ENCODE measurements at regions not wholly inside any gene's neighbourhood (a gene's known extent, or its start where the extent isn't known, plus 50 kb on each side); places are given as distances from the start of the nearest gene placed in this dataset.

DNA sequence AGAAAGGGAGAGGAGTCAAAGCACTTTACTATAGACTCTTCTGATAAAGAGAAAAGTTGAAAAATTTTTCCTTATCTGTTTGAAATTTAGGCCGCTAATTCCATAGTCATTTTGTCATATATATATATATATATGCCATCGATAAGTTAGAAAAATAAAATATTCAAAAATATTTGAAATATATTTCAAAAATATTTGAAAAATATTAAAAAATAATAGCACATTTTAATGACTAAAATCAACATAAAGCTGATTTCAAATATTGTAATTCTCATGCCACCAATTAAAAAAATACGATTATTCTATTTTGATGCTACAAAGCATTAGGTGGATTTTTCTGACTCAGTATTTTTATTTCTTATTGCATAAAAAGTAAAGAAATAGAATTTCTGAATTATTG lies 87.1 kb downstream of the KIF2B start:
- no peaks in the 10 kb centered on the region for H3K4me1 ChIP-seq (ENCODE audit: insufficient read depth, low read length, poor library complexity, severe bottlenecking)
- no peaks in the 10 kb centered on the region for H4K20me1 ChIP-seq (ENCODE audit: insufficient read depth, low read length)
- ChIA-PET POLR2A (no interaction called here), CTCF (ENCODE audit: unreplicated experiment) (no interaction called here)
- no peaks in the 10 kb centered on the region for H3K9me3 ChIP-seq (ENCODE audit: low read length)
- no peaks in the 10 kb centered on the region for H3K36me3 ChIP-seq (ENCODE audit: insufficient read depth, low read length)
- no peak for TF ChIP-seq EZH2phosphoT487 (IDR thresholded peaks at IDR 0.05; ENCODE audit: borderline replicate concordance, low read depth, low read length)
- no peak for TF ChIP-seq CTCF (conservative IDR thresholded peaks at IDR 0.05; ENCODE audit: low read length)
- no peaks in the 10 kb centered on the region for H3K9me2 ChIP-seq (ENCODE audit: insufficient read depth, low read length)
- no peak overlapping the region for H3K4me2 ChIP-seq (ENCODE audit: low read length)
- no peaks in the 10 kb centered on the region for H3K79me2 ChIP-seq (ENCODE audit: insufficient read depth, low read depth, low read length)
- no peak overlapping the region for H2AFZ ChIP-seq (ENCODE audit: low read length)
- intact Hi-C loops (cut with micrococcal nuclease; ENCODE audit: unreplicated experiment) = no loop called here
- no peak overlapping the region for H3K4me3 ChIP-seq (ENCODE audit: low read depth, low read length, poor library complexity, severe bottlenecking)
- no peak for DNase-seq (ENCODE audit: low spot score)
- H3K27ac ChIP-seq (ENCODE audit: low read depth, low read length, poor library complexity, severe bottlenecking) = no peak overlapping the region
- BruUV-seq (replicated peaks) = no TSS peak

- no peaks in the 10 kb centered on the region for H4K20me1 ChIP-seq (ENCODE audit: insufficient read depth, low read length)
- BruUV-seq (replicated peaks) = no TSS peak
- DNase-seq (ENCODE audit: low spot score) = no peak
- CTCF ChIA-PET (ENCODE audit: unreplicated experiment) = no interaction called here
- H3K4me1 ChIP-seq (ENCODE audit: insufficient read depth, low read length, poor library complexity, severe bottlenecking) = no peaks in the 10 kb centered on the region
- H3K4me3 ChIP-seq (ENCODE audit: low read depth, low read length, poor library complexity, severe bottlenecking) = no peak overlapping the region
- no peak overlapping the region for H2AFZ ChIP-seq (ENCODE audit: low read length)
- POLR2A ChIA-PET = no interaction called here
- H3K4me2 ChIP-seq (ENCODE audit: low read length) = no peak overlapping the region
- H3K27ac ChIP-seq (ENCODE audit: low read depth, low read length, poor library complexity, severe bottlenecking) = no peak overlapping the region
- TF ChIP-seq CTCF (conservative IDR thresholded peaks at IDR 0.05; ENCODE audit: low read length) (no peak), EZH2phosphoT487 (IDR thresholded peaks at IDR 0.05; ENCODE audit: borderline replicate concordance, low read depth, low read length) (no peak)
- H3K36me3 ChIP-seq (ENCODE audit: insufficient read depth, low read length) = no peaks in the 10 kb centered on the region
- H3K79me2 ChIP-seq (ENCODE audit: insufficient read depth, low read depth, low read length) = no peaks in the 10 kb centered on the region
- no peaks in the 10 kb centered on the region for H3K9me3 ChIP-seq (ENCODE audit: low read length)
- H3K9me2 ChIP-seq (ENCODE audit: insufficient read depth, low read length) = no peaks in the 10 kb centered on the region
- intact Hi-C loops (cut with micrococcal nuclease; ENCODE audit: unreplicated experiment) = no loop called here
Observed at GRCh38 chr17:53912117-53912516, 89.4 kb downstream of the KIF2B start.

- DNase-seq (ENCODE audit: low spot score) = no peak
- H4K20me1 ChIP-seq (ENCODE audit: insufficient read depth, low read length) = no peaks in the 10 kb centered on the region
- intact Hi-C loops (cut with micrococcal nuclease; ENCODE audit: unreplicated experiment) = no loop called here
- no peak overlapping the region for H3K4me2 ChIP-seq (ENCODE audit: low read length)
- no peaks in the 10 kb centered on the region for H3K9me2 ChIP-seq (ENCODE audit: insufficient read depth, low read length)
- no peak overlapping the region for H2AFZ ChIP-seq (ENCODE audit: low read length)
- POLR2A ChIA-PET = interaction anchor here (0.6 kb wide), 1 partner anchor 290 kb away, joined by 3 read pairs; no protein-coding TSS in a partner anchor
- CTCF ChIA-PET (ENCODE audit: unreplicated experiment) = no interaction called here
- TF ChIP-seq CTCF (conservative IDR thresholded peaks at IDR 0.05; ENCODE audit: low read length) = no peak
- no peak for TF ChIP-seq EZH2phosphoT487 (IDR thresholded peaks at IDR 0.05; ENCODE audit: borderline replicate concordance, low read depth, low read length)
- no peaks in the 10 kb centered on the region for H3K36me3 ChIP-seq (ENCODE audit: insufficient read depth, low read length)
- BruUV-seq (replicated peaks) = no TSS peak
- H3K4me3 ChIP-seq (ENCODE audit: low read depth, low read length, poor library complexity, severe bottlenecking) = no peak overlapping the region
- H3K4me1 ChIP-seq (ENCODE audit: insufficient read depth, low read length, poor library complexity, severe bottlenecking) = no peaks in the 10 kb centered on the region
- H3K27ac ChIP-seq (ENCODE audit: low read depth, low read length, poor library complexity, severe bottlenecking) = no peak overlapping the region
- H3K79me2 ChIP-seq (ENCODE audit: insufficient read depth, low read depth, low read length) = no peaks in the 10 kb centered on the region
- H3K9me3 ChIP-seq (ENCODE audit: low read length) = no peaks in the 10 kb centered on the region
Observed at GRCh38 chr17:53919356-53919755, 96.6 kb downstream of the KIF2B start.
